SK-N-SH treated with all-trans-retinoic acid at 6 μM for 48 hours (cell line): ENCODE measurements at regions not wholly inside any gene's neighbourhood (a gene's known extent, or its start where the extent isn't known, plus 50 kb on each side); places are given as distances from the start of the nearest gene placed in this dataset.

Source experiments
- ARNTL ChIP-seq: fragments of 450-650 bp; formaldehyde crosslinking; IDR thresholded peaks from 2 replicates; pipeline ENCODE4 v1.5.0; 2020; ENCODE audit warnings: low read depth, mild to moderate bottlenecking, moderate library complexity, borderline replicate concordance
- CREB5 ChIP-seq: fragments of 250-450 bp; sonication (Bioruptor Pico); IDR thresholded peaks from 2 replicates; pipeline ENCODE4 v1.5.1; 2020; ENCODE audit warnings: low read depth, mild to moderate bottlenecking, moderate library complexity
- ESRRG ChIP-seq: fragments of 250-450 bp; sonication (Bioruptor Pico); IDR thresholded peaks from 2 replicates; pipeline ENCODE4 v1.6.1; 2021; ENCODE audit warnings: mild to moderate bottlenecking
- GLIS3 ChIP-seq: fragments of 250-450 bp; sonication (Bioruptor Pico); IDR thresholded peaks from 2 replicates; pipeline ENCODE4 v1.5.0; 2020; ENCODE audit warnings: mild to moderate bottlenecking, moderate library complexity
- OSR1 ChIP-seq: fragments of 250-450 bp; sonication (Bioruptor Pico); IDR thresholded peaks from 2 replicates; pipeline ENCODE4 v1.8.0; 2022; ENCODE audit warnings: moderate library complexity, mild to moderate bottlenecking, inconsistent platforms
- PATZ1 ChIP-seq: fragments of 250-450 bp; sonication (Bioruptor Pico); IDR thresholded peaks from 2 replicates; pipeline ENCODE4 v1.8.0; 2020; ENCODE audit warnings: mild to moderate bottlenecking, moderate library complexity, borderline replicate concordance
- SNAI2 ChIP-seq: fragments of 250-450 bp; sonication (Bioruptor Pico); IDR thresholded peaks from 2 replicates; pipeline ENCODE4 v1.5.0; 2020; ENCODE audit warnings: mild to moderate bottlenecking, moderate library complexity
- TCF4 ChIP-seq: fragments of 250-450 bp; sonication (Bioruptor Pico); IDR thresholded peaks from 2 replicates; pipeline ENCODE4 v1.8.0; 2021; ENCODE audit warnings: mild to moderate bottlenecking, moderate library complexity, borderline replicate concordance
- ZC3H10 ChIP-seq: fragments of 250-450 bp; sonication (Bioruptor Pico); IDR thresholded peaks from 2 replicates; pipeline ENCODE4 v1.5.1; 2021; ENCODE audit warnings: mild to moderate bottlenecking, moderate library complexity
- ZFP3 ChIP-seq: fragments of 250-450 bp; sonication (Bioruptor Pico); IDR thresholded peaks from 2 replicates; pipeline ENCODE4 v1.5.0; 2020; ENCODE audit warnings: mild to moderate bottlenecking, moderate library complexity
- ZFP30 ChIP-seq: fragments of 450-650 bp; formaldehyde crosslinking; IDR thresholded peaks from 2 replicates; pipeline ENCODE4 v1.5.0; 2022; ENCODE audit warnings: mild to moderate bottlenecking, moderate library complexity
- ZNF565 ChIP-seq: fragments of 450-650 bp; formaldehyde crosslinking; conservative IDR thresholded peaks from 2 replicates; pipeline ENCODE4 v1.5.0; 2020; ENCODE audit warnings: low read depth, mild to moderate bottlenecking, moderate library complexity
- ZNF70 ChIP-seq: fragments of 450-650 bp; formaldehyde crosslinking; IDR thresholded peaks from 2 replicates; pipeline ENCODE4 v1.5.0; 2020; ENCODE audit warnings: mild to moderate bottlenecking, moderate library complexity
- ZNF8 ChIP-seq: fragments of 450-650 bp; formaldehyde crosslinking; IDR thresholded peaks from 2 replicates; pipeline ENCODE4 v1.5.0; 2020; ENCODE audit warnings: mild to moderate bottlenecking, moderate library complexity

- TF ChIP-seq CREB5 = no peak
- TF ChIP-seq TCF4 (CRISPR knock-in tag) = no peak
- TF ChIP-seq ZFP3 (CRISPR knock-in tag) = no peak
- TF ChIP-seq ZNF70 (CRISPR knock-in tag) = no peak
- no peak for TF ChIP-seq OSR1 (CRISPR knock-in tag)
- TF ChIP-seq ARNTL = no peak
- TF ChIP-seq SNAI2 (CRISPR knock-in tag) = no peak
- no peak for TF ChIP-seq ZFP30 (CRISPR knock-in tag)
- no peak for TF ChIP-seq PATZ1 (CRISPR knock-in tag)
- TF ChIP-seq GLIS3 = no peak
- no peak for TF ChIP-seq ZNF8 (CRISPR knock-in tag)
- no peak for TF ChIP-seq ZC3H10 (CRISPR knock-in tag)
- no peak for TF ChIP-seq ZNF565
- TF ChIP-seq ESRRG (CRISPR knock-in tag) = no peak
These were observed 107.4 kb downstream of the PDCL3 start for GRCh38 chr2:100670232-100670631.
